OCI-LY3 (cell line): ENCODE measurements at regions not wholly inside any gene's neighbourhood (a gene's known extent, or its start where the extent isn't known, plus 50 kb on each side); places are given as distances from the start of the nearest gene placed in this dataset.

Source experiments
- H2AFZ ChIP-seq: fragments of 200-600, 300-600 bp; shearing (Covaris generic); 2 replicates; pipeline ENCODE4 v1.6.0; 2014; ENCODE audit warnings: antibody characterized with exemption, low read depth, low read length
- H3K27ac ChIP-seq: fragments of 200-600, 300-600 bp; sonication (generic); 2 replicates; pipeline ENCODE4 v1.5.1; 2014; ENCODE audit warnings: mild to moderate bottlenecking, low read length, moderate library complexity, mixed read lengths
- H3K27me3 ChIP-seq: fragments of 200-600, 300-600 bp; sonication (generic); 2 replicates; pipeline ENCODE4 v1.6.1; 2014; ENCODE audit warnings: low read depth, low read length, mixed read lengths
- H3K36me3 ChIP-seq: fragments of 200-600, 300-600 bp; sonication (generic); replicated peaks from 2 replicates; pipeline ENCODE3; 2014; ENCODE audit warnings: low read depth, low read length, mixed read lengths
- H3K4me1 ChIP-seq: fragments of 300-600, 200-600 bp; sonication (generic); 2 replicates; pipeline ENCODE4 v1.6.1; 2014; ENCODE audit warnings: low read length, mixed read lengths
- H3K4me2 ChIP-seq: fragments of 200-600, 300-600 bp; sonication (generic); 2 replicates; pipeline ENCODE4 v1.6.1; 2014; ENCODE audit warnings: low read length, mixed read lengths
- H3K4me3 ChIP-seq: fragments of 300-600, 200-600 bp; sonication (generic); 2 replicates; pipeline ENCODE4 v1.5.1; 2014; ENCODE audit warnings: antibody characterized with exemption, mild to moderate bottlenecking, low read length, moderate library complexity
- H3K79me2 ChIP-seq: fragments of 300-600, 200-600 bp; shearing (Covaris generic); 2 replicates; pipeline ENCODE4 v1.6.1; 2014; ENCODE audit warnings: mild to moderate bottlenecking, low read length, mixed read lengths
- H3K9ac ChIP-seq: fragments of 300-600, 200-600 bp; shearing (Covaris generic); 2 replicates; pipeline ENCODE4 v1.6.0; 2014; ENCODE audit warnings: mild to moderate bottlenecking, low read length, moderate library complexity
- H3K9me3 ChIP-seq: fragments of 200-600, 300-600 bp; shearing (Covaris generic); 2 replicates; pipeline ENCODE4 v1.6.1; 2014; ENCODE audit warnings: low read length, mixed read lengths; ENCODE audit not compliant: insufficient read depth
- H4K20me1 ChIP-seq: fragments of 200-600, 300-600 bp; sonication (generic); 2 replicates; pipeline ENCODE4 v1.6.1; 2016; ENCODE audit warnings: low read length, mixed read lengths; ENCODE audit not compliant: insufficient read depth
- EZH2phosphoT487 ChIP-seq: fragments of 200-600 bp; shearing (Covaris generic); IDR thresholded peaks from 2 replicates; pipeline ENCODE4 v1.6.1; 2018; ENCODE audit warnings: antibody characterized with exemption, mixed run types, low read depth
- TF ChIP-seq, protein P1 (sequence below): fragments of 200-600, 300-600 bp; sonication (generic); IDR thresholded peaks from 2 replicates; pipeline ENCODE4 v1.5.1; 2014; ENCODE audit warnings: antibody characterized with exemption, low read length, low read depth

GRCh38 chr5:164298165-164298564 is 792.7 kb downstream of the MAT2B start:
- no peak overlapping the region for H3K4me2 ChIP-seq
- no peak overlapping the region for H3K4me3 ChIP-seq
- TF ChIP-seq, protein P1, sequence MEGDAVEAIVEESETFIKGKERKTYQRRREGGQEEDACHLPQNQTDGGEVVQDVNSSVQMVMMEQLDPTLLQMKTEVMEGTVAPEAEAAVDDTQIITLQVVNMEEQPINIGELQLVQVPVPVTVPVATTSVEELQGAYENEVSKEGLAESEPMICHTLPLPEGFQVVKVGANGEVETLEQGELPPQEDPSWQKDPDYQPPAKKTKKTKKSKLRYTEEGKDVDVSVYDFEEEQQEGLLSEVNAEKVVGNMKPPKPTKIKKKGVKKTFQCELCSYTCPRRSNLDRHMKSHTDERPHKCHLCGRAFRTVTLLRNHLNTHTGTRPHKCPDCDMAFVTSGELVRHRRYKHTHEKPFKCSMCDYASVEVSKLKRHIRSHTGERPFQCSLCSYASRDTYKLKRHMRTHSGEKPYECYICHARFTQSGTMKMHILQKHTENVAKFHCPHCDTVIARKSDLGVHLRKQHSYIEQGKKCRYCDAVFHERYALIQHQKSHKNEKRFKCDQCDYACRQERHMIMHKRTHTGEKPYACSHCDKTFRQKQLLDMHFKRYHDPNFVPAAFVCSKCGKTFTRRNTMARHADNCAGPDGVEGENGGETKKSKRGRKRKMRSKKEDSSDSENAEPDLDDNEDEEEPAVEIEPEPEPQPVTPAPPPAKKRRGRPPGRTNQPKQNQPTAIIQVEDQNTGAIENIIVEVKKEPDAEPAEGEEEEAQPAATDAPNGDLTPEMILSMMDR, result no peak
- no peak for TF ChIP-seq EZH2phosphoT487
- H3K9ac ChIP-seq, result no peak overlapping the region
- no peak overlapping the region for H3K27ac ChIP-seq
- H3K27me3 ChIP-seq, result no peaks in the 10 kb centered on the region
- H3K9me3 ChIP-seq, result no peaks in the 10 kb centered on the region
- H3K36me3 ChIP-seq, result no peaks in the 10 kb centered on the region
- H3K79me2 ChIP-seq, result no peaks in the 10 kb centered on the region
- H3K4me1 ChIP-seq, result no peaks in the 10 kb centered on the region
- no peaks in the 10 kb centered on the region for H4K20me1 ChIP-seq
- no peak overlapping the region for H2AFZ ChIP-seq

- no peak overlapping the region for H3K9ac ChIP-seq
- H3K9me3 ChIP-seq, result no peaks in the 10 kb centered on the region
- H3K27me3 ChIP-seq, result no peaks in the 10 kb centered on the region
- TF ChIP-seq, protein P1, result no peak
- TF ChIP-seq EZH2phosphoT487, result no peak
- no peak overlapping the region for H3K27ac ChIP-seq
- no peak overlapping the region for H3K4me3 ChIP-seq
- no peaks in the 10 kb centered on the region for H3K4me1 ChIP-seq
- no peaks in the 10 kb centered on the region for H3K36me3 ChIP-seq
- H3K4me2 ChIP-seq, result no peak overlapping the region
- no peaks in the 10 kb centered on the region for H4K20me1 ChIP-seq
- no peaks in the 10 kb centered on the region for H3K79me2 ChIP-seq
- H2AFZ ChIP-seq, result no peak overlapping the region
Measured at GRCh38 chr5:164300295-164300694, 794.9 kb downstream of the MAT2B start.

GRCh38 chr5:164301136-164301535 is 795.7 kb downstream of the MAT2B start:
- no peak overlapping the region for H2AFZ ChIP-seq
- H3K9ac ChIP-seq, result no peak overlapping the region
- H3K27ac ChIP-seq, result no peak overlapping the region
- no peaks in the 10 kb centered on the region for H4K20me1 ChIP-seq
- no peak overlapping the region for H3K4me2 ChIP-seq
- H3K79me2 ChIP-seq, result no peaks in the 10 kb centered on the region
- H3K27me3 ChIP-seq, result no peaks in the 10 kb centered on the region
- H3K4me3 ChIP-seq, result no peak overlapping the region
- no peaks in the 10 kb centered on the region for H3K36me3 ChIP-seq
- no peaks in the 10 kb centered on the region for H3K4me1 ChIP-seq
- TF ChIP-seq EZH2phosphoT487, result no peak
- TF ChIP-seq, protein P1, result no peak
- H3K9me3 ChIP-seq, result no peaks in the 10 kb centered on the region

GRCh38 chr5:164301708-164302107 is 796.3 kb downstream of the MAT2B start:
- Histone ChIP-seq H3K9me3 (no peaks in the 10 kb centered on the region), H3K36me3 (no peaks in the 10 kb centered on the region), H3K27ac (no peak overlapping the region), H3K4me2 (no peak overlapping the region), H3K27me3 (no peaks in the 10 kb centered on the region), H3K9ac (no peak overlapping the region), H2AFZ (no peak overlapping the region), H3K79me2 (no peaks in the 10 kb centered on the region), H4K20me1 (no peaks in the 10 kb centered on the region), H3K4me3 (no peak overlapping the region), H3K4me1 (no peaks in the 10 kb centered on the region)
- no peak for TF ChIP-seq EZH2phosphoT487
- TF ChIP-seq, protein P1, result no peak
